Chondrocyte (in vitro differentiated cells): ENCODE measurements at regions not wholly inside any gene's neighbourhood (a gene's known extent, or its start where the extent isn't known, plus 50 kb on each side); places are given as distances from the start of the nearest gene placed in this dataset.

ENCODE experiments used
- DNase-seq: peaks from one replicate; pipeline ENCODE4 v3.0.0; 2021; ENCODE audit warnings: mixed read lengths, low spot score
- H3K27ac Mint-ChIP-seq: one replicate; pipeline ENCODE4 v1.8.0; 2021; ENCODE audit warnings: mild to moderate bottlenecking, moderate library complexity, mixed read lengths; ENCODE audit not compliant: unreplicated experiment
- H3K27me3 Mint-ChIP-seq: 2 replicates; pipeline ENCODE4 v1.8.0; 2021; ENCODE audit warnings: low read depth, mixed read lengths
- H3K36me3 Mint-ChIP-seq: 2 replicates; pipeline ENCODE4 v1.8.0; 2021; ENCODE audit warnings: low read depth, mixed read lengths
- H3K4me1 Mint-ChIP-seq: 2 replicates; pipeline ENCODE4 v1.8.0; 2021; ENCODE audit warnings: low read depth, mild to moderate bottlenecking, mixed read lengths
- H3K4me3 Mint-ChIP-seq: one replicate; pipeline ENCODE4 v1.8.0; 2021; ENCODE audit warnings: mild to moderate bottlenecking, moderate library complexity, mixed read lengths; ENCODE audit not compliant: unreplicated experiment
- H3K9me3 Mint-ChIP-seq: 2 replicates; pipeline ENCODE4 v1.8.0; 2021; ENCODE audit warnings: low read depth, mixed read lengths
- CTCF ChIP-seq: fragments of 200-600 bp; sonication (generic); IDR thresholded peaks from 2 replicates; pipeline ENCODE4 v1.5.0; 2021; ENCODE audit warnings: antibody characterized with exemption, mild to moderate bottlenecking, moderate library complexity

GRCh38 chr15:100820528-100820927 is 59.1 kb upstream of the ALDH1A3 start:
- no peak for DNase-seq
- no peak overlapping the region for H3K4me3 Mint-ChIP-seq
- peaks cover 29% of the 10 kb centered on the region for H3K9me3 Mint-ChIP-seq
- no peaks in the 10 kb centered on the region for H3K4me1 Mint-ChIP-seq
- peaks cover 4% of the 10 kb centered on the region for H3K27me3 Mint-ChIP-seq
- TF ChIP-seq CTCF = no peak
- H3K36me3 Mint-ChIP-seq = peaks cover 5% of the 10 kb centered on the region
- H3K27ac Mint-ChIP-seq = no peak overlapping the region

GRCh38 chr15:100821327-100821726 is 58.3 kb upstream of the ALDH1A3 start:
- no peaks in the 10 kb centered on the region for H3K4me1 Mint-ChIP-seq
- DNase-seq = no peak
- no peak overlapping the region for H3K4me3 Mint-ChIP-seq
- peaks cover 4% of the 10 kb centered on the region for H3K27me3 Mint-ChIP-seq
- no peak for TF ChIP-seq CTCF
- no peak overlapping the region for H3K27ac Mint-ChIP-seq
- peaks cover 5% of the 10 kb centered on the region for H3K36me3 Mint-ChIP-seq
- H3K9me3 Mint-ChIP-seq = peaks cover 22% of the 10 kb centered on the region

GRCh38 chr15:100824211-100824610 is 55.4 kb upstream of the ALDH1A3 start:
- H3K27me3 Mint-ChIP-seq = peaks cover 4% of the 10 kb centered on the region
- H3K36me3 Mint-ChIP-seq = peaks cover 5% of the 10 kb centered on the region
- DNase-seq = no peak
- H3K4me3 Mint-ChIP-seq = no peak overlapping the region
- H3K27ac Mint-ChIP-seq = no peak overlapping the region
- no peak for TF ChIP-seq CTCF
- peaks cover 23% of the 10 kb centered on the region for H3K9me3 Mint-ChIP-seq
- no peaks in the 10 kb centered on the region for H3K4me1 Mint-ChIP-seq

- peaks cover 10% of the 10 kb centered on the region for H3K9me3 Mint-ChIP-seq
- no peak overlapping the region for H3K27ac Mint-ChIP-seq
Observed at GRCh38 chr15:100829457-100829856, 50.2 kb upstream of the ALDH1A3 start.

More at GRCh38 chr15:100829457-100829856, 50.2 kb upstream of the ALDH1A3 start:
- peaks cover 3% of the 10 kb centered on the region for H3K4me1 Mint-ChIP-seq
- no peak overlapping the region for H3K4me3 Mint-ChIP-seq
- DNase-seq = no peak
- TF ChIP-seq CTCF = no peak
- peaks cover under 1% of the 10 kb centered on the region for H3K27me3 Mint-ChIP-seq
- no peaks in the 10 kb centered on the region for H3K36me3 Mint-ChIP-seq
